Pons (tissue), 1 donor: ENCODE measurements at regions not wholly inside any gene's neighbourhood (a gene's known extent, or its start where the extent isn't known, plus 50 kb on each side); places are given as distances from the start of the nearest gene placed in this dataset.
"Not testable (repeated sequence)": the region's sequence is repeated elsewhere in the genome, so short reads cannot be mapped to it uniquely, and the experiment has no call there.

Source experiments
- DNase-seq: peaks from one replicate; pipeline ENCODE4 v3.0.0-alpha.2; 2016; ENCODE audit warnings: low spot score

- no peak for DNase-seq
These were observed 53.0 kb upstream of the CA12 start for GRCh38 chr15:63434576-63435186.

GRCh38 chr15:63435204-63435820 is 53.7 kb upstream of the CA12 start:
- DNase-seq = no peak

- DNase-seq = no peak
These were observed 54.7 kb upstream of the CA12 start for GRCh38 chr15:63436341-63436740.

GRCh38 chr15:63436872-63437375 is 55.3 kb upstream of the CA12 start:
- DNase-seq = peak; percentile 74

- DNase-seq = no peak
These were observed 58.1 kb upstream of the CA12 start for GRCh38 chr15:63439536-63440264.

GRCh38 chr15:63440265-63440648 is 58.6 kb upstream of the CA12 start:
- no peak for DNase-seq

- no peak for DNase-seq
These were observed 59.1 kb upstream of the CA12 start for GRCh38 chr15:63440756-63441155.

GRCh38 chr15:63441266-63441665 is 59.6 kb upstream of the CA12 start:
- no peak for DNase-seq

- DNase-seq = no peak
These were observed 60.4 kb upstream of the CA12 start for GRCh38 chr15:63442080-63442479.

- DNase-seq = no peak
These were observed 59.8 kb upstream of the USP3 start for GRCh38 chr15:63444611-63445010.

- no peak for DNase-seq
These were observed 58.1 kb upstream of the USP3 start for GRCh38 chr15:63446255-63446654.

GRCh38 chr15:63447017-63447676 is 57.2 kb upstream of the USP3 start:
- no peak for DNase-seq

GRCh38 chr15:63448266-63448665 is 56.1 kb upstream of the USP3 start:
- peak; percentile 76 for DNase-seq

GRCh38 chr15:63448872-63449555 is 55.4 kb upstream of the USP3 start:
- not testable (repeated sequence) for DNase-seq

GRCh38 chr15:63449731-63450130 is 54.7 kb upstream of the USP3 start:
- no peak for DNase-seq

GRCh38 chr15:63450884-63451225 is 53.5 kb upstream of the USP3 start:
- no peak for DNase-seq

GRCh38 chr15:63451671-63452315 is 52.6 kb upstream of the USP3 start:
- DNase-seq = no peak

GRCh38 chr15:63452552-63453136 is 51.7 kb upstream of the USP3 start:
- DNase-seq = no peak

GRCh38 chr15:63453186-63453905 is 51.0 kb upstream of the USP3 start:
- DNase-seq = no peak

- DNase-seq = no peak
These were observed 49.7 kb upstream of the USP3 start for GRCh38 chr15:63454503-63455211.
